BLaER1 (cell line): ENCODE measurements at regions not wholly inside any gene's neighbourhood (a gene's known extent, or its start where the extent isn't known, plus 50 kb on each side); places are given as distances from the start of the nearest gene placed in this dataset.
A peak's percentile ranks its signal among the peaks of the same experiment; 100 is the strongest.

Experiments used
- H3K27ac ChIP-seq: shearing (Covaris generic); formaldehyde crosslinking; 2 replicates; pipeline ENCODE4 v1.8.1; 2022
- H3K27me3 ChIP-seq: shearing (Covaris generic); formaldehyde crosslinking; 2 replicates; pipeline ENCODE4 v1.8.1; 2022
- H3K36me3 ChIP-seq: shearing (Covaris generic); formaldehyde crosslinking; 2 replicates; pipeline ENCODE4 v1.8.1; 2022
- H3K4me1 ChIP-seq: shearing (Covaris generic); formaldehyde crosslinking; 2 replicates; pipeline ENCODE4 v1.8.1; 2022
- H3K4me2 ChIP-seq: shearing (Covaris generic); formaldehyde crosslinking; 2 replicates; pipeline ENCODE4 v1.8.1; 2022
- H3K4me3 ChIP-seq: shearing (Covaris generic); formaldehyde crosslinking; 2 replicates; pipeline ENCODE4 v1.8.1; 2022
- H3K9ac ChIP-seq: shearing (Covaris generic); formaldehyde crosslinking; 2 replicates; pipeline ENCODE4 v1.8.1; 2022
- H3K9me3 ChIP-seq: shearing (Covaris generic); formaldehyde crosslinking; 2 replicates; pipeline ENCODE4 v1.8.1; 2022
- H4K20me1 ChIP-seq: shearing (Covaris generic); formaldehyde crosslinking; 2 replicates; pipeline ENCODE4 v1.8.1; 2022
- Cebpa-rat ChIP-seq: shearing (Covaris generic); IDR thresholded peaks from 2 replicates; pipeline ENCODE4 v1.8.1; 2022

DNA sequence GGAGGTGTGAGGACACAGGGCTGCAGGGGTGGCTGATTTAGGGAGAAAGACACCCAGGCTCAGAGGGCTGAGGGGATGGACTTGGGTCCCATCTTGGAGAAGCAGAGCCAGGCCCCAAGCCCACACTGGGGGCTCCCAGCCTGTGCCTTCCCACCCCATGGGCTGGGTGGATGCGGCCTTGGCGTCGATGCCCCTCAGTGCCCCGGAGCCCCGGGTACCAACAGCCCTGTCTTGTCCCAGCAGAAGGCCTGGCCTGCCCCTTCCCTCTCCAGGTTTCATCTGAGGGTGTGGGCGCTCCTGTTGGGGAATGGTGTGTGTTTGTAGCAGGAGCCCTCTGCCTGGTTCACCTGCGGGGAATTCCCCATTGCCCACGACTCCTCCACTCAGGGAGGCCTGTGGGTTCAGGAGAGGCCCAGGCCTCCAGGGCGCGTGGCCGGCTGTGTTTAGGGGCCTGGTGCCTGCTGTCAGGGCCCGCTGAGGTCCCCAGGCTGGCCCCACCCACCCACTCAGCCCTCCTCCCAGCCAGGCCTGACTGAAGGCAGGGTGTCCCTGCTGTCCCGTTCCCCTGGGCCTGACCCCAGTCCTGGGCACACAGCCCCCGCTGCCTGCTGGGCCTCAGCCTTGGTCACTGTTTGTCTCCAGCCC, 51.1 kb upstream of the BEGAIN start:
- H3K4me2 ChIP-seq = peak overlapping the region; percentile 78
- H3K27ac ChIP-seq = 0 out of 2 replicates have a peak overlapping the region, but pooled peaks have one; percentile 9
- H3K36me3 ChIP-seq = no peaks in the 10 kb centered on the region
- H3K4me1 ChIP-seq = peaks cover 50% of the 10 kb centered on the region
- no peak overlapping the region for H3K9ac ChIP-seq
- no peak overlapping the region for H3K4me3 ChIP-seq
- no peak for TF ChIP-seq Cebpa-rat
- H3K27me3 ChIP-seq = no peaks in the 10 kb centered on the region
- H3K9me3 ChIP-seq = no peaks in the 10 kb centered on the region
- H4K20me1 ChIP-seq = no peaks in the 10 kb centered on the region; the same call in 1 of the 2 replicates

DNA sequence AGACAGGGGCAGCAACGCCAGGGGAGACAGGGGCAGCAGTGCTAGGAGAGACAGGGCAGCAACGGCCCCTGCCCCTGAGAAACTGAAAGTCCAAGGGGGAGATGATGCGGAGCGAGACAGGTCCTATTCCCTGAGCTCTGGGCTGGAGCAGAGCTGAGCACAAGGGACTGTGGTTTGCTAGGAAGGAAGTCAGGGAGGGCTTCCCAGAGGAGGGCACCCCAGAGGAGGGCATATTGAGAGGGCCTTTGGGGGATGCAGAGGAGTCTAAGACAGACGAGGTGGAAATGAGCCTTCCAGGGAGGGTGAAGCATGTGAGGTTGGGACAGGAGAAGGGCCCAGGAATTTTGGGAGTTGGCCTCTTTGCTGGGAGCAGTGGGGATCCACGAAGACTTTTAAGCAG, 52.1 kb upstream of the BEGAIN start:
- Histone ChIP-seq H3K4me1 (peaks cover 52% of the 10 kb centered on the region), H3K9me3 (no peaks in the 10 kb centered on the region), H3K27ac (peak overlapping the region; percentile 22; the same call in 1 of the 2 replicates), H3K4me3 (no peak overlapping the region), H3K27me3 (no peaks in the 10 kb centered on the region), H4K20me1 (no peaks in the 10 kb centered on the region; the same call in 1 of the 2 replicates), H3K36me3 (no peaks in the 10 kb centered on the region), H3K4me2 (peak overlapping the region; percentile 78), H3K9ac (0 out of 2 replicates have a peak overlapping the region, but pooled peaks have one; percentile 19)
- no peak for TF ChIP-seq Cebpa-rat

DNA sequence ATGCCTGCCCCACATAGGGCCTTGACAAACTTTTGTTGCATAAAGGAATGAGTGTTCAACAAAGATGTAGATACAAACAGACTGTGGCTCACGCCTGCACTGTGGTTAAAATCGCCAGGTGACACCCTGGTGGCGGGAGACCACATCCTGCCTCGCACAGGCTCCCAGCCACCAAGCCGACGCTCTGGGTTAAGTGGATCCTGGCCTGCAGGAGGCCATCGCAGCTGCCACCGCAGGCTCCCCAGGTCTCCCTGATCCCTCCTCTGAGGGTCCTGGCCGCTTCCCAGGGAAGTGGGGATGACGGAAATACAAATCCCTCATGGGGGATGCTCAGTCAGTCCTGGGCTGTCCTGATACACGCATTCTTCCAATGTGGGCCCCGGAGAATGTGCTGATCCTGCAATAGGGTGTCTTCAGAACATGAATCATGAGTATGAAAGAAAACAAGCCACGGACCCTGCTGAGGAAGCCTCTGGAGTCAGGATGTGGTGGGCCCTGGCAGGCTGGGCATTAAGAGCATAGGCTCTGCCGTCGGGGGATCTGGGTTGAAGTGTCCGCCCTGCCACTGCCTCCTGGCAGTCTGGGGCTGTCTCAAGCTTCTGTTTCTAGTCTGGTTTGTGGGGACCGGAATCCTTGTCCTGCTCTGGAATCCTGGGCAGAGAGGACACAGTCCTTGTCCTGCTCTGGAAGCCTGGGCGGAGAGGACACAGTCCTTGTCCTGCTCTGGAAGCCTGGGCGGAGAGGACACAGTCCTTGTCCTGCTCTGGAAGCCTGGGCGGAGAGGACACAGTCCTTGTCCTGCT, 53.5 kb upstream of the BEGAIN start:
- H3K4me1 ChIP-seq = peaks cover 66% of the 10 kb centered on the region
- peak overlapping the region; percentile 25; the same call in 1 of the 2 replicates for H3K27ac ChIP-seq
- peak overlapping the region; percentile 78 for H3K4me2 ChIP-seq
- H3K4me3 ChIP-seq = no peak overlapping the region
- no peaks in the 10 kb centered on the region for H3K27me3 ChIP-seq
- H3K9ac ChIP-seq = peak overlapping the region; percentile 33; the same call in 1 of the 2 replicates
- no peaks in the 10 kb centered on the region for H3K9me3 ChIP-seq
- no peaks in the 10 kb centered on the region; the same call in 1 of the 2 replicates for H4K20me1 ChIP-seq
- H3K36me3 ChIP-seq = no peaks in the 10 kb centered on the region
- TF ChIP-seq Cebpa-rat = no peak

DNA sequence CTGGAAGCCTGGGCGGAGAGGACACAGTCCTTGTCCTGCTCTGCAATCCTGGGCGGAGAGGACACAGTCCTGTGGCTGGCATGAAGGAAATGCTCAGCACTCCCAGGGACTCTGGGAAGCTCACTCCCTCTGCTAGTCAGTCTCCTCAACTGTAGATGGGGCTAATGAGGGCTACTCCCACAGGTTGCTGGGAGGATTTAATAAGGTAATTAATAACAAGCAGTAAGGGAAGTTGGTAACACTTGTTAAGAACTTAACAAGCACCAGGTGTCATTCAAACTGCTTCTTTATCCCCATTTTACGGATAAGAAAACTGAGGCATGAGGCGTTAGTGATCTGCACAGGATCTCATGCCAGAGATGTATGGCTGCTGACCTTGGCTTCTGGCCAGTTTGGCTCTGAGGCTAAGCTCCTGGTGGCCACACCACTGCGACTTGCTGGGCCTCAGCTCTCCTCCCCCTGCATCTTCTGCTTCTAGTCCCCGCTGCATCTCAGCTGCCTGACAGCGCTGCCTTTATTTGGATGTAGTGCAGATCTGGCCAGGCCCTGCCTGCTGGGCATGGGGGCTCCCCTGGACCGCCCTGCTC, 54.1 kb upstream of the BEGAIN start:
- Histone ChIP-seq H3K27me3 (no peaks in the 10 kb centered on the region), H3K4me3 (no peak overlapping the region), H3K4me1 (peaks cover 70% of the 10 kb centered on the region), H4K20me1 (no peaks in the 10 kb centered on the region; the same call in 1 of the 2 replicates), H3K27ac (0 out of 2 replicates have a peak overlapping the region, but pooled peaks have one; percentile 23), H3K4me2 (peak overlapping the region; percentile 78), H3K36me3 (no peaks in the 10 kb centered on the region), H3K9me3 (no peaks in the 10 kb centered on the region), H3K9ac (peak overlapping the region; percentile 33; the same call in 1 of the 2 replicates)
- no peak for TF ChIP-seq Cebpa-rat

DNA sequence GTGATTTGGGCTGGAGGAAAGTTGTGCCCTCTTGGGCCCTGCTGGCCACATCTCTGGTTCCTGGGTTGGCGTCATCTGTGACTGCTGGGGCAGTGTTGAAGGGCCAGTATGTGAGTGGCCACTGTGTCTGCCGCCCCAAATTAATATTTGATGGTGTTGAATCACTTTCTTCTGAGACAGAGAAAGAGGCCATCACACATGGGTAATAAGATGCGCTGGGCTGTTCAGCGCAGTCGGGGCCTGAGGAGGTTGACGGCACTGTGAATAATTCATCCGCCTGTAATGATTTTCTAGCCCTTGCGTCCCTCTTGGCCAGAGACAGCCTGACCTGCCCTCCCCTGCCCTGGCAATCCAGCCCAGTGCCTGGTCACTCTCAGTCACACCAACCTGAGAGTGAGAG, 56.2 kb upstream of the BEGAIN start:
- no peaks in the 10 kb centered on the region; the same call in 1 of the 2 replicates for H4K20me1 ChIP-seq
- no peak overlapping the region for H3K27ac ChIP-seq
- no peaks in the 10 kb centered on the region for H3K9me3 ChIP-seq
- H3K4me3 ChIP-seq = no peak overlapping the region
- H3K9ac ChIP-seq = no peak overlapping the region
- no peaks in the 10 kb centered on the region for H3K27me3 ChIP-seq
- no peaks in the 10 kb centered on the region for H3K36me3 ChIP-seq
- H3K4me1 ChIP-seq = peaks cover 56% of the 10 kb centered on the region
- no peak overlapping the region for H3K4me2 ChIP-seq
- TF ChIP-seq Cebpa-rat = no peak

DNA sequence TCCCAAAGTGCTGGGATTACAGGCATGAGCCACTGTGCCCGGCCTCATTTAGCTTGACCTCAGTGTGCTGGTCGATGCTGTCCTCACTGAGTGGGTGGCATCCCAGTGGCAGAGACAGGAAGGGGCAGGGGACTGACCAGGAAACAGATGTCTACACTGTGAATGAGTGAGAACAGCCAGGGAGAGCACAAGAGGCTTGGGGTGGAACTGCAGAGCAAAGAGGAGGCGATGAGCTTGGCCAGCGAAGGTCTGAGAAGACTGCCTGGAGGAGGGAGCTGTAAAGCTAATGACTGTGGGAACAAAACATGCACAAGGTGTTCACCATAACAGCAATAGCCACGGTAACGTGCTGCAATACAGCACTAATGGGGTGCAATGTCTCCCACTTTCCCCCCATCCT, 57.2 kb upstream of the BEGAIN start:
- Histone ChIP-seq H3K27me3 (no peaks in the 10 kb centered on the region), H3K4me2 (peak overlapping the region; percentile 78), H3K4me1 (peaks cover 47% of the 10 kb centered on the region), H4K20me1 (no peaks in the 10 kb centered on the region; the same call in 1 of the 2 replicates), H3K9me3 (no peaks in the 10 kb centered on the region), H3K9ac (no peak overlapping the region), H3K36me3 (no peaks in the 10 kb centered on the region), H3K27ac (no peak overlapping the region), H3K4me3 (no peak overlapping the region)
- no peak for TF ChIP-seq Cebpa-rat

DNA sequence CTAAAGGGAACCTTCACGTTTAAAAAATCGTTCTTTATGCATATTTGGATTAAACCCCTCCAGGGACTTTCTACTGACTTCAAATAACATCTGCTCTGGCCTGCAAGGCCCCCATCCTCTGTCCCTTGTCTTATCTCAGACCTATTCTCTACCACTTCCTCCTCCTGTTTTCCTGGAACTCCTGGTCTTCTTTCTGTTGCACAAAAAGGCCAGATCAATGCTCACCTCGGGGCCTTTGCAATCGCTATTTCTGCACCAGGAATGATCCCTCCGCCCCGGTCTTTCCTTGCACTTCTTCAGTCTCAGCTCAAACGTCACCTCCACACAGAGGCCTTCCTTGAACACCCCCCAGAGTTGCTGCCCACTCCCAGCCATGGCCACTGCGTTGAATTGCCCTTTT, 57.6 kb upstream of the BEGAIN start:
- H3K27me3 ChIP-seq = no peaks in the 10 kb centered on the region
- H3K4me2 ChIP-seq = peak overlapping the region; percentile 78
- no peak overlapping the region for H3K9ac ChIP-seq
- no peaks in the 10 kb centered on the region; the same call in 1 of the 2 replicates for H4K20me1 ChIP-seq
- peaks cover 43% of the 10 kb centered on the region for H3K4me1 ChIP-seq
- no peaks in the 10 kb centered on the region for H3K9me3 ChIP-seq
- H3K27ac ChIP-seq = no peak overlapping the region
- no peaks in the 10 kb centered on the region for H3K36me3 ChIP-seq
- no peak for TF ChIP-seq Cebpa-rat
- H3K4me3 ChIP-seq = no peak overlapping the region

DNA sequence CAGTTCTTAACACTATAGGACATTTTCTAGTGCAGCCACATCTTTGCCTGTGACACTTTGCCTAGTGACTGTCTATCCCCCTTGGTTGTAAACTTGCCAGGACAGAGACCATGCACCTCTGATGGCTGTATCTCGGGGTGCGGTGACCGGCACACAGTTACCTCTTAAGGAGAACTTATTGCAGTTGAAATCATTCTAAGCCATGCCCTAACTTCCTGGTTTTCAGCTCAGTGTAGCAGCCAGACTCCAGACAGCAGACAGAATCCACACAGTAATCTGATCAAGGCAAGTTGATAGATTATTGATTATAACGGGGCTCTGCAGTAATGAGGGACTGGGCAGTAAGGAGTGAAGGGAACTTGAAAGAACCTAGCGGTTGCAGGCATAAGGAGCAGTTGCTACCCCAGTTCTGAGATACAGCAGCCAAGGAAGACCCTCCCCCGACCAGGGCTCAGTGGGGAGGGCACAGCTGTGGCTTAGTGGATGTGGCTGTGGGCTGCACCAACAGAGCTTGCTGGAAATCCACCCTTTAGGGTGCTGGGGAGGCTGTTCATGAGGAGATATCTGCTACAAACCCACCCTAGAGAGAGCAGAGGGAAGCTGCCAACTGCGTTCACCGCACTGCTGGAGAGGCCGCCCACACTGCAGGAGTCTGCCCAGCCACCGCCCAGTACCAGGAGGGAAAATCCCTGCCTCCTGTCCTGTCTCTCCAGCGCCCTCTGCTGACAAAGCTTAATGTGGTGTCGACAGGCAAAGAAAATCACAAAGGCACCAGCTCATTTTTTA, 58.2 kb upstream of the BEGAIN start:
- TF ChIP-seq Cebpa-rat = no peak
- no peak overlapping the region for H3K9ac ChIP-seq
- no peaks in the 10 kb centered on the region for H3K9me3 ChIP-seq
- no peaks in the 10 kb centered on the region for H3K27me3 ChIP-seq
- peaks cover 37% of the 10 kb centered on the region for H3K4me1 ChIP-seq
- no peak overlapping the region for H3K27ac ChIP-seq
- H3K4me2 ChIP-seq = peak overlapping the region; percentile 78
- H3K4me3 ChIP-seq = no peak overlapping the region
- H4K20me1 ChIP-seq = no peaks in the 10 kb centered on the region; the same call in 1 of the 2 replicates
- H3K36me3 ChIP-seq = no peaks in the 10 kb centered on the region

DNA sequence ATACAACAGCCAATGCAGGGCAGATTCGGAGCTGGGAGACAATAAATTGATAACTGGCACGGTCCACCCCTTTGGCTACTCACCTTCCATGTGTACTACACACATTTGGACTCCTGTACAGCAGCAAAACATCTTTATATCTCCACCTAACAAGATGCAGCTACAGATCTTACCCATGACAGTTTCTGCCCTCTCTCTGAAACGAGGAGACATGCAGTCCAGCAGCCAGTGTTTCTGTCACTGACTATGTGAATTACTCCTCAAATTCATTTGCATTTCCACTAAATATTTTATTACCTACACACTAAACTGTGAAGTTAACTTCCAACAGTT, 58.7 kb upstream of the BEGAIN start:
- TF ChIP-seq Cebpa-rat = no peak

More for the DNA sequence above, 58.7 kb upstream of the BEGAIN start:
- H3K4me1 ChIP-seq = peaks cover 31% of the 10 kb centered on the region
- no peaks in the 10 kb centered on the region for H3K27me3 ChIP-seq
- no peaks in the 10 kb centered on the region for H3K36me3 ChIP-seq
- no peaks in the 10 kb centered on the region; the same call in 1 of the 2 replicates for H4K20me1 ChIP-seq
- H3K4me2 ChIP-seq = peak overlapping the region; percentile 78; the same call in 1 of the 2 replicates
- no peaks in the 10 kb centered on the region for H3K9me3 ChIP-seq
- H3K4me3 ChIP-seq = no peak overlapping the region
- H3K9ac ChIP-seq = no peak overlapping the region
- no peak overlapping the region for H3K27ac ChIP-seq
